HuH-7 (cell line): ENCODE measurements at regions not wholly inside any gene's neighbourhood (a gene's known extent, or its start where the extent isn't known, plus 50 kb on each side); places are given as distances from the start of the nearest gene placed in this dataset.

Experiments
- DNase-seq: peaks from one replicate; pipeline ENCODE4 v3.0.0; 2011; ENCODE audit warnings: low spot score

DNA sequence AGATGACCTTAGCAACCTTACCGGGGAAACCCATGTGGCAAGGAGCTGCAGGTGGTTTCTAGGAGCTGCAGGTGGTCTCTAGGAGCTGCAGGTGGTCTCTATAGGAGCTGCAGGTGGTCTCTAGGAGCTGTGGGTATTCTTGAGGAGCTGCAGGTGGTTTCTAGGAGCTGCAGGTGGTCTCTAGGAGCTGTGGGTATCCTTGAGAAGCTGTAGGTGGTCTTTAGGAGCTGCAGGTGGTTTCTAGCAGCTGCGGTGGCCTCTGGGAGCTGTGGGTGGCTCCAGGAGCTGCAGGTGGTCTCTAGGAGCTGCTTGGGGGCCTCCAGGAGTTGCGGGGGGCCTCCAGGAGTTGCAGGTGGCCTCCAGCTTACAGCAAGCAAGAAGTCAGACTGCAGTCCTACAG is 997.5 kb downstream of the TBC1D22A start:
- no peak for DNase-seq

DNA sequence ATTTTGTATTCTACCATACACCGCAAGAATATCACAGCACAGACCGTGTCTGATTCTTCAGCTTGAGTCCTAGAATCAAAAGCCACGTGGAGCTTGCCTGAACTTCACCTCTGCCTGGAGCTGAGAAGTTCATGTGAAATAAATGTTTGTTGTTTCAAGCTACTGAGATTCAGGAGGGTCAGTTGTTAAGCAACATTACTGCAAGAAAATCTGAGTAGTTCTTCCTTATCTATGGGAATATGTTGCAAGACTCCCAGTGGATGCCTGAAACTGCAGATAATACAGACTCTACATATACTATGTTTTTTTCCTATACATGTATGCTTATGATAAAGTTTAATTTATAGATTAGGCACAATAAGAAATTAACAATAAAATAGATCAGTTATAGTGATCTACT is 995.3 kb downstream of the TBC1D22A start:
- DNase-seq: no peak

DNA sequence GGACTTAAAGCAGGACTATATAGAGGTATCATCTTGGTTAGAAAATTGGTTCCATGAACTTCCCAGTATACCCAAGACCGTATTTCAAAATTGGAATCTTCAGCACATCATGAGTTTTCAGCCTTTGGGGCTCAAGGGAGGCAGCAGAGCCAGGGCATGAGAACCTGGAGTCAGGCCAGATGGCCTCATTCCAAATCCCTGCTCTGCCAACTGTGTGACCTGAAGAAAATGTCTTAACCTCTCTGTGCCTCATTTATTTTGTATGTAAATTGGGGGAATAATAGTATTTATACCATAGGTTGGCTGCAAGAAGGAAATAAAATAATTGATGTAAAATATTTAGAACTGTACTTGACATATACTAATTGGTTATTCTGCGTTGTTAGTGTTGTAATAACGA is 987.6 kb downstream of the TBC1D22A start:
- no peak for DNase-seq

DNA sequence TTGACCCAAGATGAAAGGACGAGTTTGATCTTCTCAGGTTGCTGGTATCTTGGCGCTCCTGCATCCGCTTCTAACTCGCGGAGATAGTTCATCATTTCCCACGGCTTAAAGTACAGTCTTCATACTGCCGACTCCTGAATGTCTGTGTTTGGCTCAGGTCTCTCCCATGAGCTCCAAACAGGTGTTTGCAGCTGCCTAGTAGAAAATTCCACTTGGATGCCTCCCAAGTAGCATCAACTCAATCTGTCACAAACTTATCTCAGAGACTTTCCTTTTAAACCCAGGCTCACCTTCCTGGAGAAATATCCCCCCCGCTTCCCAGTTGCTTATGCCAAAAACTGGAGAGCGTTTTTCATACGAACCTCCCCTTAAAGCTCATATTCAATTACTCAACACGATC is 986.5 kb downstream of the TBC1D22A start:
- DNase-seq: no peak

DNA sequence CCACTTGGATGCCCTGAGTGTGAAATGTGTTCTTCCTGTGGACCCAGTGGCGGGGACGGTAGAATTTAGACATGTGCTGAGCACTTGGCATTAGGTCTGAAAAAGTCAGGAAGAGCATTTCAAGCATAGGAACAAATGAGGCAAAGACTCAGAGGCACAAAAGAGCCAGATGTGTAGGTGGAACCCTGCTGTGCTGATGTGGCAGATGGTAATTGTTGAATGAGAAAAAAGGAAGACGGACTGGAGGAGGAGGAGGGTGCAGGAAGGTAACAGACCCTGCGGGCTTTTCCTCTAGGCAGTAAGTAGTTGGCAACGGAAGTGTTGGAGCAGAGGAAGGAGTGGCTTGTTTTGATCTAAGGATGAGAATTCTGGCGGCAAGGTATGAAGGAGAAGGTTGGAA is 985.8 kb downstream of the TBC1D22A start:
- DNase-seq: no peak

DNA sequence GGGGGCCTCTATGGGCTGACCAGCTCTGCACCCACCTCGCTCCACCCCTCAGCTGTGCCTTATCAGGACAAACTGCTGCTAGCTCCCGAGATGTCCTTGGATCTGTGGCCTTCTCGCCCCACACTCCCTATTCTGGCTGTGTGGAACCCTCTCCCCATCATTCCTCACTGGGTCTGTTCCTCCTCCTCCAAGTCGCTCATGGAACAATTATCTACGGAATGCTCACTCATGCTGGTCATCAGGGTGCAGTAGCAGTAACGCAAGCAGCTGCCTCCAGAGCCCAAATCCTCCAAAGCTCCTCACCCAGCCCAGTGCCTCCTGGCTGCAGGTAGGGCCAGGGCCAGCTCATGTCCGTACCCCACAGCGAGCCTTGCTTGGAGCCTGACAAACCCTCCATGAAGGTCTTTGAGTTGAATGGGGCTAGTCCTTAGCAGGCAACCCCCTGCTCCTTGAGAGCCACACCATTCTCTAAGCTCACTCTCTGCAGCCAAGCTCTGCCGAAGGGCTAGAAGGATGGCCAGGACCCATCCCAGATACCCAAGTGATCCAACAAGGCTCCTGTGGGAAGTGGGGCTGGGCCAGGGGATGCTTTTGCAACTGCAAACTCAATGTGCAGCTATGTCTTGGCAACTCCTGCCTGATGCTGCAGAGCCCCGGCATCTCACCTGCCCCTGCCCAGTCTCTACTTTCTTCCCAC is 977.8 kb downstream of the TBC1D22A start:
- no peak for DNase-seq

DNA sequence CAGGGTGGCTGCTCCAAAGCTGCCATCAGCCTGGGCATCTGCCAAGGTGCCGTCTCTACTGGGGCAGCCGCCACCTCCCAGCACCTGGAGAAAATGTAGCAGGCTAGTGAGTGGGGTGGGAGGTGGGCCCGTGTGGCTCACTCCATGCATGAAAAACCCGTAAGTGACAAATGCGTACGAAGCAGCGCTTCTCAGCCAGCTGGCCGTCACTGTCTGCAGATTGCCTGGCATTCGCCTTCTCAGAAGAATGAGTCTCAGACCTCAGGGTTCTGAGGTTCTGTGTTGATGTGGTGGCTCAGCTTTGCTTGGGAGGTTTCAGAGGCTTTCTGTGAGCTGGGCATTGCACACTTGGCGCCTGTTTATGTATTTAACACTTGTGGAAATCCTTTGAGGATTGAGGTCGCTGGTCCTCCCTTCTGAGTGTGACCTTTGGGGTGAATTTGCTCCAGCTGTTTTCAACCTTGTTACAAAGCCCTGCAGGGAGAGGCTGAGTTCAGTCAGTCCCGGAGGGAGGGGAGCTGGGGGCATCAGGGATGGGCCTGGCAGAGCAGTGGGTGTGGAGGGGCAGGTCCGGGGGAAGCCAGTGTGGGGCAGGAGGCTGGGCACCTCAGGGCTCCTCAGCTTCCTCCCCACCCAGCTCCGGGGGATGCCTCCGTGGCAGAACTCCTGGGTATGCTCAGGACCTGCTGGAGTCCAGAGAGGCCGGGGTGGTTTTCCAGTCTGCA is 977.0 kb downstream of the TBC1D22A start:
- DNase-seq: no peak

DNA sequence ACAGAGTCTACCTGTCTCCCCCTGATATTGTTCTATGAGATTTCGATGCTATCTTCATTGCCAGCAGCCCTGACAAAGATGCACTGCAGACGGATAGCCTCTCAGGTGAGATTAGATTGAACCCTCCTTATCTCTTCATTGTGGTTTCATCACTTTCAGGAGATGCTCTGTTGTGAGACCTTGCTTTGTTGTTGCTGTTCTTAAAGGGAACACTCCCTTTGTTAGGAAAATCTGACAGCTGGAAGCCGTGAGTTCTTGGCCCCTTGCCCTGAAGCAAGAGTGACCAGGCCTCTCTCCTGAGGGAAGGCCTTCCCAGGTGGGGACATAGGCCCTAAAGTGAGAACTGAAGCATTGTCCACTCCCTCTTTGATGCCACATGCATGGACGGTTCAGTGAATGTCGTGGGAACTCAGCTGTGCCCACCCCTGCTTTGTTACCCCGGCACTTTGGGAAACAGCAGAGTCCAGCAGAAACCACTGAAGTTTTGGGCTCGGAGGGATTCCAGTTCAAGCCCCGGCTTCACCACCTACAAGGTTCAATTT is 976.1 kb downstream of the TBC1D22A start:
- DNase-seq: no peak

DNA sequence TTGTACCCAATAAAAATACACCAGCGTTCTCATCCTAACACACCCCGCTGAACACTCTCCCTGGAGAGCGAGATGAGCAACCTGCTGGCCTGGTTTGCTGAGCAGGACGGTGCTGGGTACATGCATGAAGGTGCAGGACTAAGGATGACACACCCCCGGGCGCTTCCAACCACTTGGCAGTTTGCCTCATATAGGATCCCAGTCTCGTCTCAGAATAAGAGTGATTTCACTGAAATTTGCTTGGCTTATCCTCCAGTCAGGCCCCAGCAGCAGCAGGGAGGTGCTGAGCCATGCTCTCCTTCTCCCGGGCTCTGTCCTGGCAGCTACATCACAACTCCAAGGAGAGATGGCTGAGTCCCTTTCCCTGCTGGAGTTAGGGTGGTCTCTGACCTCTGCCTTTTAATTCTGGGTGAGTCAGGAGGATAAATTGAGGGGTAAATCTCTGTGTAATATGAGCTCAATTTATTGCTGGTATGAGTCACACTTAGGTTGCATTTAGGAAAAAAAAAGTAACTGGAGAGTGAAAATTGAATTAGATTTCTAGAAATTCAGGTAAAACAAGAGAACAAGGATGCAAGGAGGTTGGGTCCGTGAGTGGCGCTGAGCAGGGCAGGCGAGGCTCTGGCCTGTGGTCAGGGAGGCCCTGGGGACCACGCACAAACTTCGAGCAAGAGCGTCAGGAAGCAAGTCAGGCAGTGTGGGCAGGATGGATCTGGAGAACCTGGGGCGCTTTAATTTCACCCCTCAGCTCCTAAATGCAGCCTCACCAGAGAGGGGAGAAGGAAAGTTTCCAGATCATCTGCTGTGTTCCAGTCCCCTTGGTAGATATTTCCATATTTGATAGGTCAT is 974.0 kb downstream of the TBC1D22A start:
- DNase-seq: no peak

DNA sequence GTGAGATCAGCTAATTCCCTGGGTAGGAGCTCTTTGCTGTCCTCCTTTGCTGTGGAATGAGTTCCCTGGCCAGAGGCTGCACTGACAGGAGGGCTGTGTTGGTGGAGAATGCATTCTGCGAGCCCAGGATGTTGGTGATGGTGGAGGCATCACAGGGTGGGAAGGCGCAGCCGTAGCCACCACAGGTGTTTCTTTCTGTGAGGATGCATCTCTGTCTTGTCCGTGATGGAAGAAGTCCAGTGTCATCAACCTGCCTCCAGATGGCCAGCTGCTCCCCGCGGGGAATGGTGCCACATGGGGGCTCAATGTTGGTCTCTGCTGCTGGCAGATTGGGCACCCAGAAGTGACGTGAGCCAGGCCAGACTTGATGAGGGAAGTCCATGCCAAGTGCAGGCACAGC is 972.1 kb downstream of the TBC1D22A start:
- no peak for DNase-seq

DNA sequence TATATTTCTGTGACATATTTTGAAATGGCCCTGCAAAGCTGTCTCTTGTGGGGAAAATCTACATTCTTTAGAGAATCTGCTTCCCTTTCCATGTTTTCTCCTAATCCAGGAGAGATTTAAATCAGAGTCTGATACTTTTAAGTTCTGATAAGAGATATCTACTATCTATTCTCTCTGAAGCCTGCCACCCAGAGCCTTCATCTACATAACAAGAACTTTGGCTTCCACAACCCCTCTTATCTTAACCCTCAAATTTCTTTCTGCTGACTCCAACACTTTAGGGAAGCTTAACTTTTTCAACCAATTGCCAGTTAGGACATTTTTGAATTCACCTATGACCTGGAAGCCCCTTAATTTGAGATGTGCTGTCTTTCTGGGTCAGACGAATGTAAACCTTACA is 965.2 kb downstream of the TBC1D22A start:
- DNase-seq: no peak

DNA sequence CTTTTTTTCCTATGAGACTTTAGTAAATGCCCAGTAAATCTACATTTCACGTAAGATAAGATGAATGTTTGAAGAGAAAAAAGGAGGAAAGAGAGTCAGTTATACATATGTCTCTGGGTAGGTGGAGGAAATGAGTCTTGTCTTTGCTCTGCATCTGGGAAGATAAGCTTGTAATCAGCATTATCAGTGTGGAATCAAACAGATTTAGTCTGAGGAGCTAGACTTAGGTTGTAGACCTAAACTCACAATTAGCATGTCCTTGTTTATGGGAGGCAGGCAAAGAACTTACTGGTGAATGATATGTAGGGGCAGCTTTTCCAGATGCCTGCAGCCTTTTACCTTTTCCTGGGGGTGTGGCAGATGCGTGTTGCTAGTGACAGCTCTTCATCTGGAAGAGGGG is 962.3 kb downstream of the TBC1D22A start:
- DNase-seq: no peak

DNA sequence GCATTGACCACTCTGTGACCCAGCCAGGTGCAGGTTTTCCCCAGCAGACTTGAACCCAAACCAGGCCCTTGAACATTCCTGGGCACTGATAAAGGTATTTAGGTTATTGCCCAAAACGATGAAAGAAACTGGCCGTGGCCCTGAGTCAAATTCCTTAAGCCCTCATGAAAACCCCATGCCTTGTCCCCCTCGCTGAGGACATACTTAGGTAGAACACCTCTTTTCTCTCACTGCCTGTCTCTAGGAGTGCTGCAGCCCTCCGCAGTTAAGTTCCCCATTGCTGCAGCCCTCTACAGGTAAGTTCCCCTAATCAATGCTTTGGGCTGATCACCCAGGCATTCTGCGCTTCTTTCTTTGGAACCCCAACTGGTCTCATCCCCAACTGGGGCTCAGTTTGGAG is 961.6 kb downstream of the TBC1D22A start:
- no peak for DNase-seq

DNA sequence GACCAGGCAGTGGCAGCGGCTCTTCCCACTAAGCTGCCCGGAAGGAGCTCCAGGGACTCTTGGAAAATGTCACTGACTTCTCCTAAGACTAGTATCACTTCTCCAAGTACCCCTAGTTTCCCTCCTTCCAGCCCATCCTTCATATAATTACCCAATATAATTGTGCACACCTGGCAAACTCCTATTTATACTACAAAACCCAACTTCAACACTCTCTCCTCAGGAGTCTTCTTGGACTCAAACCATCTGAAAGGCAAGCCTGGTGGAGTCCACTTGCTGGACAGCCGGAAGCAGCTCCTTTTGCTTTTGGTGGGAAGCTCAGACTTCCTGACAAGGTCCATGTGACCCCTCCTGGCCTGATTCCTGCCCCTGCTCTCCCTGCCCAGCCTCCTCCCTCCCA is 955.9 kb downstream of the TBC1D22A start:
- DNase-seq: no peak

DNA sequence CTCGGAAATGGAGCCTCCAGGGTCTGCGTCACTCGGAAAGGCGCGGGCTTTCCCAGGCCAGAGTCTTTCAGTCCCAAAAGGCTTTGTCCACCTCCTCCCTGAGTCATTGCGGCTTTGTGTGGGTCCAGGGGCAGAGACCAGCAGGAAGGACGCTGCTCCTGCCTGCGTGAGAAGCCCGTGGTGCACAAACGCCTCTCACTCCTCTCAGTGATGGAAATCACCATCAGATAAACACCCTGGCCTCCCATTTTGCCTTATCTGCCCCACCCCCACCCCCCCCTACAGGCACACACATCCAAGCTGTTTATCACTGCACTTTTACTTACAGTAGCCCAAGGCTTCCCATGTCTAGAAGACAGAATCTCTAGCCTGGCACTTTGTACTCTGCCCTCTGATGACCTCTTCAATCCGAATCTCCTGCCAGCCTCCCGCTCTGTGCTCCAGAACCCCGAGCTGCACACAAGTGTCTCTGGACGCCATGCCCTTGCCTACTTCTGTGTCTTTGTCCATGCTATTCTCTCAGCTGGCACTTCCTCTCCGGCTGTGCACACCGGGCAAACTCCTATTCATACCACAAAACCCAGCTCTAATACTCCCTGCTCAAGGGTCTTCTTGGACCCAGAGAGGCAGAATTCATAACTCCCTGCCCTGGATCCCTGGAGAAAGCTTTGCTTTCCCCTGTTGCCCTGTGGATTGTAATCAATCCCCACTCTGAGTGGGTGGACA is 954.6 kb downstream of the TBC1D22A start:
- DNase-seq: no peak

DNA sequence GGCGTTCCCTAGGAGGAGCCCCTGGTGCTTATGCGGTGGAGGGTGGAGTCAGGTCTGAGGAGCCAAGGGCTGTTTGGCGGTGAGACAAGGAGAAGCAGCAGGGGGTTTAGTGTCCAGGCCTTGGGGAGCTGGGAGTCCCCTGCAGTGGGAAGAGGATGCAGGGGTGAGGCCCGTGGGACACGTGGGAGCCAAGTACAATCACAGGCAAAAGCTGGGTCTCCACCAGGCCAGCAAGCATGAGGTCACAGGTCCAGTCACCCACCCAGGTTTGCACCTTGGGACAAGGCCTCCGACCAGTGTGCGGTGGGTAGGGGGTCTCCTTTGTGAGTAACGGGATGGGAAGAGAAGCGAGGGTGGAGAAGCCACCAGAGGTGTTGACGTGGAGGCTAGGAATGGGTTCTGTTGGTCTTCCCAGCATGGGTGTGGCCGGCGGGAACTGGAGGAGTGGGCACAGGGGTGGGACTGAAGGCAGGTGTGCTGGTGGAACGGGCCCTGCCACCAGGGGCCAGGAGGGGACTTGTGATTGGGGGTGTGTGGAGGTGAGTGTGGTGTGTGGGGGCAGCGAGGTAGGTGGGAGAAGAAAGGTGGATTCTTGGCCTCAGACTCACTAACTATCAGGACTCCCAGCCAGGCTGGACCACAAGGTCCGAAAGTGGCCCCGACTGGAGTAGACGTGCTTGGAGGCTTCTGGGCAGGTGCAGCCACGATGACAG is 953.6 kb downstream of the TBC1D22A start:
- DNase-seq: no peak

DNA sequence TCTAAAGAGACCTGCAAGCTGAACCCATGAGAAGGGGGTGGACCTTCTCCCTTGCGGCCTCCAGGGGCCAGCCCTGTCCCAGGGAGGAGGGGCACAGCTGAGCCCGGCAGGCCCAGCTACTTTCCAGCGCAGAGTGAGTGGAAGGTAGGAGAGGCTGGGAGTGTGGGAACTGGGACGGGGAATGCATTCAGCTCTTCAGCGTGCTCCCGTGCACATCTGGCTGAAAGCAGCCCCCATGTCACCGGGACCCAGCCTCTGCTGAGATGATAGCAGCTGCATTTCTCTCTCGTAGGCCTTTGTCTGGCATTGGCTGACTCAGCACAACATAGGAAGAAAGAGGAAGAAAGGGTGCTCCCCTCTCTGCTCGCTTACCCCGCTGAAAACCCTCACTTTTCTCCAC is 951.5 kb downstream of the TBC1D22A start:
- DNase-seq: no peak

DNA sequence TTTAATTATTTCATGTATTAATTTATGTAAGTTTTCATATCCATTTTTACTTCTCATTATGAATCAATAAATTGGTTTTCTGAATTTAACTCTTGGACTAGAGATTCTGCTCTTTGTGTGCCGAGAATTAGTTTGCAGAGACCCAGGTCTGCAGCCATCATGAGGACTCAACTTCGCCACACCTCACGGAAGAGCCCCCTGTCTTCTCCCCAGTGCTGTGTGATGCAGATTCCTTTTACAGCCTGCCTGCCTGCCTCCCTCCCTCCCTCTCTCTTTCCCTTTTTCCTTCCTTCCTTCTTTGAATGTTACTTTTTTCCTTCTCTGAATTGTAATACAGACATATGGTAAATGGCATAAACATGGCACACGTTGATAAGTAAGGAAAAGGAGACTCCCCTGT is 947.7 kb downstream of the TBC1D22A start:
- DNase-seq: no peak

DNA sequence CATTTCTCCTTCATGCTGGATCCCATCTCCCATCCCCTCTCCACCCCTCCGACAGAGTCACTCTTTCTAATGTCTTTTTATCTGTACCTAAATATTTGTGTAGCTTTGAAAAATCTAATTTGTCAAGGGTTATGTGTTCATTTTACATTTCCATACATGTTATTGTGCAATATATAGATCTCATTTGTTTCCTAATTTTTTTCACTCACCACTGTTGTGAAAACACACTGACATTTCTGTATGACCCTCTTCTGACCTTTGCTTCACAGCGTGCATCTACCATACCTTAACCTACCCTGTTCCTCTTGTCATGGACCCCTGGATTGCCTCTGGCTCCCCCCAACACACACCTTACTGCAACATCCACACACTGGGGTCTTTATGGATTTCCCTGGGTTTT is 942.9 kb downstream of the TBC1D22A start:
- DNase-seq: no peak

DNA sequence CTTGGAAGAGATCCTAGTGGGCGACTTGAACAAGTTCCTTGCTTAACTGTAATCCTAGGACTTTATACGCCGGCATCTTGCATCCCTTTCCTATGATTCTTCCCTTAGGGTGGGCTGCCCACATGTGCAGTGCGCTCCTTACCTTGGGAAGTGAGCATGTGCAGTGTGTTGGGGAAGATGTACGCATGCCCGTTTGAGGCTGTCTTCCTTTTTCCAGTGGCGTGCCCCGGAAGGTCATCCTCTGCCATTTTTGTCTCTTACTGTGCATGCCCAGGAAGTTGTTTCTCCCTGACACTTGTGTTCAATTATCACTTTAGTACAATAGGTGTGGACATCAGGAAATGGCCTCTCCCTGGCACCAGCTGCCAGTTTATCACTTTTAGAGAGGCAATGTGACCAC is 936.5 kb downstream of the TBC1D22A start:
- no peak for DNase-seq

DNA sequence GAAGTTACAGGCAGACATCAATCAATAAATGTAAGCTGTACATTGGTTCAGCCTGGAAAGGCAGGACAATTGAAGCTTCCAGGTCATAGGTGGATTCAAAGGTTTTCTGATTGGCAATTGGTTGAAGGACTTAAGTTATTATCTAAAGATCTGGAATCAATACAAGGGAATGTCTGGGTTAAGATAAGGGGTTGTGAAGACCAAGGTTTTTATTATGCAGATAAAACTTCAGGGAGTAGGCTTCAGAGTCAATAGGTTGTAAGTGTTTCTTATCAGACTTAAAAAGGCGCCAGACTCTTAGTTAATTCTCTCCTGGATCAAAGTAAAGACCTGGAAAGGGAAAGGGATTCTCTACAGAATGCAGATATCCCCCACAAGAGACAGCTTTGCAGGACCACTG is 935.4 kb downstream of the TBC1D22A start:
- no peak for DNase-seq
